Stimulated activated CD4-positive, alpha-beta T cell treated with anti-CD3 and anti-CD28 coated beads, Interleukin-4, amount 100 ng/mL, for 48 hours (primary cell): ENCODE measurements at regions not wholly inside any gene's neighbourhood (a gene's known extent, or its start where the extent isn't known, plus 50 kb on each side); places are given as distances from the start of the nearest gene placed in this dataset.

Experiments
- DNase-seq, 2 donors: peaks; one replicate each; pipeline ENCODE4 v3.0.0-alpha.2; 2020; ENCODE audit warnings: low read depth in 2 of 2

GRCh38 chr1:164263540-164263939 is 295.4 kb upstream of the PBX1 start:
- no peak for DNase-seq

GRCh38 chr1:164265232-164265631 is 293.8 kb upstream of the PBX1 start:
- no peak for DNase-seq

- DNase-seq, result no peak
Measured at GRCh38 chr1:164272156-164272555, 286.8 kb upstream of the PBX1 start.

- no peak for DNase-seq
Measured at GRCh38 chr1:164296172-164296571, 262.8 kb upstream of the PBX1 start.

- DNase-seq, result no peak
Measured at GRCh38 chr1:164308101-164308500, 250.9 kb upstream of the PBX1 start.

- no peak for DNase-seq
Measured at GRCh38 chr1:164310166-164310565, 248.8 kb upstream of the PBX1 start.

GRCh38 chr1:164311377-164311776 is 247.6 kb upstream of the PBX1 start:
- DNase-seq, result no peak

- no peak for DNase-seq
Measured at GRCh38 chr1:164320790-164321731, 237.9 kb upstream of the PBX1 start.

- no peak for DNase-seq
Measured at GRCh38 chr1:164325786-164326185, 233.2 kb upstream of the PBX1 start.

- DNase-seq, result no peak
Measured at GRCh38 chr1:164333387-164333786, 225.6 kb upstream of the PBX1 start.

- DNase-seq, result no peak
Measured at GRCh38 chr1:164337394-164337793, 221.6 kb upstream of the PBX1 start.

- no peak for DNase-seq
Measured at GRCh38 chr1:164337885-164338284, 221.1 kb upstream of the PBX1 start.

- no peak for DNase-seq
Measured at GRCh38 chr1:164343189-164343588, 215.8 kb upstream of the PBX1 start.

- no peak for DNase-seq
Measured at GRCh38 chr1:164347980-164348379, 211.0 kb upstream of the PBX1 start.

GRCh38 chr1:164356511-164356910 is 202.5 kb upstream of the PBX1 start:
- no peak for DNase-seq

GRCh38 chr1:164360265-164360664 is 198.7 kb upstream of the PBX1 start:
- DNase-seq, result no peak

- no peak for DNase-seq
Measured at GRCh38 chr1:164361927-164362326, 197.1 kb upstream of the PBX1 start.

- no peak for DNase-seq
Measured at GRCh38 chr1:164363980-164364379, 195.0 kb upstream of the PBX1 start.

- no peak for DNase-seq
Measured at GRCh38 chr1:164366014-164366413, 193.0 kb upstream of the PBX1 start.

GRCh38 chr1:164369698-164370365 is 189.2 kb upstream of the PBX1 start:
- no peak for DNase-seq

GRCh38 chr1:164380893-164381292 is 178.1 kb upstream of the PBX1 start:
- no peak for DNase-seq

GRCh38 chr1:164382384-164382783 is 176.6 kb upstream of the PBX1 start:
- no peak for DNase-seq

- no peak for DNase-seq
Measured at GRCh38 chr1:164384262-164384661, 174.7 kb upstream of the PBX1 start.
